GM13977 (cell line): ENCODE measurements at regions not wholly inside any gene's neighbourhood (a gene's known extent, or its start where the extent isn't known, plus 50 kb on each side); places are given as distances from the start of the nearest gene placed in this dataset.

Source experiments
- DNase-seq: peaks from one replicate; pipeline ENCODE4 v3.0.0; 2012; ENCODE audit warnings: low spot score
- in situ Hi-C: fragments of 300-500 bp; cut with MboI; formaldehyde crosslinking; loops from one replicate; pipeline ENCODE4 v1.12.0; 2022; ENCODE audit warnings: low sequenced_read_pairs, low pct_unique_long_range_greater_than_20kb, mixed read lengths, inconsistent platforms; ENCODE audit not compliant: unreplicated experiment
- TF ChIP-seq, protein P1 (sequence below): IDR thresholded peaks from 2 replicates; pipeline ENCODE4 v1.5.1; 2012; ENCODE audit warnings: mild to moderate bottlenecking, control low read depth; ENCODE audit not compliant: insufficient read depth; ENCODE audit errors: extremely low read depth, missing control alignments

DNA sequence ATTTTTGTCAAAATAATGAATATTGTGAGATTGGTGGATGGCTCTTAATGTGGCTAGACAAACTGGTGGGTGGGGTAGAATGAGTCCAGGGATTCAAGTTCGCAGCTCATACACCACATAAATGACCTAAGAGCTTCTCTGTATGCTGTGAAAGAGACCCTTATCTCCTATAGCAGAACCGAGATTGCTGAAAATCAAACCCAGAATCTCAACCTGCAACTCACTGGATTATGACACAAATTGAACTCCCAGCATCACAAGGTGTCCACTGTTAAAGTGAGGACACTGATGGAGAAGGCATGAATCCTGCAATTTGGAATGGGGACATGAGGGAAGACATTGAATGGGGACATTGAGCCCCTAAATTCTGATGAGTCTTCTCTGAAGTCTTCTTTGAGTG is 51.3 kb upstream of the CNKSR3 start:
- in situ Hi-C loops = no loop called here
- DNase-seq = no peak
- TF ChIP-seq, protein P1, sequence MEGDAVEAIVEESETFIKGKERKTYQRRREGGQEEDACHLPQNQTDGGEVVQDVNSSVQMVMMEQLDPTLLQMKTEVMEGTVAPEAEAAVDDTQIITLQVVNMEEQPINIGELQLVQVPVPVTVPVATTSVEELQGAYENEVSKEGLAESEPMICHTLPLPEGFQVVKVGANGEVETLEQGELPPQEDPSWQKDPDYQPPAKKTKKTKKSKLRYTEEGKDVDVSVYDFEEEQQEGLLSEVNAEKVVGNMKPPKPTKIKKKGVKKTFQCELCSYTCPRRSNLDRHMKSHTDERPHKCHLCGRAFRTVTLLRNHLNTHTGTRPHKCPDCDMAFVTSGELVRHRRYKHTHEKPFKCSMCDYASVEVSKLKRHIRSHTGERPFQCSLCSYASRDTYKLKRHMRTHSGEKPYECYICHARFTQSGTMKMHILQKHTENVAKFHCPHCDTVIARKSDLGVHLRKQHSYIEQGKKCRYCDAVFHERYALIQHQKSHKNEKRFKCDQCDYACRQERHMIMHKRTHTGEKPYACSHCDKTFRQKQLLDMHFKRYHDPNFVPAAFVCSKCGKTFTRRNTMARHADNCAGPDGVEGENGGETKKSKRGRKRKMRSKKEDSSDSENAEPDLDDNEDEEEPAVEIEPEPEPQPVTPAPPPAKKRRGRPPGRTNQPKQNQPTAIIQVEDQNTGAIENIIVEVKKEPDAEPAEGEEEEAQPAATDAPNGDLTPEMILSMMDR = no peak

DNA sequence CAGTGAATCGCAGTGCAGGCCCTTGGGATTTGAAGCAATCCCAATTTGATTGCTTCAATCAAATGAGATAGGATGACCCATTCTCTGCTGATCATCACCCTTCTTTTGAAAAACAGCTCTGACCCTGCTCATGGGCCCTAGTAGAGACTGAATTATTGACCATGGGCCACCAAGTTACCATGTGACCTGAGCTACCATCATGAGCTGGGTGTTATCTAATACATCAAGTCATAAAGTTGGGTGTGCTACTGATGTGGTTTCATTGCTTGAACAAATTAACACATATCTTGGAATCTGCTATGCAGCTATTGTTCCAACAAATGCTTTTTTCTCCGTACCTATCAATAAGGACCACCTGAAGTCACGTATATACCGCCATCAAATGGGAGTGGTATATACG is 54.8 kb upstream of the CNKSR3 start:
- TF ChIP-seq, protein P1 = no peak
- in situ Hi-C loops = no loop called here
- no peak for DNase-seq

DNA sequence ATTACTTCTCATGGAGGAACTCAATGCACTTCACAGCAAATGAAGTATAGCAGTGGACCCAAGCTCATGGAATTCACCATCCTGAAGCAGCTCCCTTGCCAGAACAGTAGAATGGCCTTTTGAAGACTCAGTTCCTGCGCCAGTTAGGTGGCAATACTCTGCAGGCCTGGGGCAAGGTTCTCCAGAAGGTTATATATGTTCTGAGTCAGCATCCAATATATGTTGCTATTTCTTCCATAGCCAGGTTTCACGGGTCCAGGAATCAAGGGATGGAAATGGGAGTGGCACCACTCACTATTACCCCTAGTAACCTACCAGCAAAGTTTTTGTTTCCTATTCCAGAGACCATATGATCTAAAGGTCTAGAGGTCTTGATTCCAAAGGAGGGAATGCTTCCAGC is 56.4 kb upstream of the CNKSR3 start:
- in situ Hi-C loops = no loop called here
- no peak for DNase-seq
- TF ChIP-seq, protein P1 = no peak

DNA sequence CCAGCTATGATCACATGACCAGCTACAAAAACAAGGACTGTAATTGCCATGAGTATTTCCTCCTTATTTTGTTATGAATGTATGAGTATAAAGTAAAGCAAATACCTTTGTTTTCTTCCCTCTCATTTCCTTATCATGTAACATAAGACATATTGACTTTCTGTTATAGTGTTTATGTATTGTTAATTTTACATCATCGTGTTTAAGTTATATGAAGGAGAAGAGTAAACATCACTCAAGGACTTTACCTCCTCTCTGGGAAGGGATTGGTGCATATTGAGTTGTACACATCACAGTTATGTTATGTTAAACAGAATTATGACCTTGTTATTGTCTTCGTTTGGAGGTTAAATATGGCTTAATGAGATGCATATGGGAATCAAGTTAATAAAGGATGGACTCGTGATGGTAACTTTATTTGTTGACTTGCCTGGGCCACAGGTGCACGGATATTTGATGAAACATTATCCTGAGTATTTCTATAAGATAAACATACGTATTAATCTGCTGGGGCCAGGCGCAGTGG is 57.3 kb upstream of the CNKSR3 start:
- TF ChIP-seq, protein P1 = no peak
- DNase-seq = no peak
- in situ Hi-C loops = no loop called here

DNA sequence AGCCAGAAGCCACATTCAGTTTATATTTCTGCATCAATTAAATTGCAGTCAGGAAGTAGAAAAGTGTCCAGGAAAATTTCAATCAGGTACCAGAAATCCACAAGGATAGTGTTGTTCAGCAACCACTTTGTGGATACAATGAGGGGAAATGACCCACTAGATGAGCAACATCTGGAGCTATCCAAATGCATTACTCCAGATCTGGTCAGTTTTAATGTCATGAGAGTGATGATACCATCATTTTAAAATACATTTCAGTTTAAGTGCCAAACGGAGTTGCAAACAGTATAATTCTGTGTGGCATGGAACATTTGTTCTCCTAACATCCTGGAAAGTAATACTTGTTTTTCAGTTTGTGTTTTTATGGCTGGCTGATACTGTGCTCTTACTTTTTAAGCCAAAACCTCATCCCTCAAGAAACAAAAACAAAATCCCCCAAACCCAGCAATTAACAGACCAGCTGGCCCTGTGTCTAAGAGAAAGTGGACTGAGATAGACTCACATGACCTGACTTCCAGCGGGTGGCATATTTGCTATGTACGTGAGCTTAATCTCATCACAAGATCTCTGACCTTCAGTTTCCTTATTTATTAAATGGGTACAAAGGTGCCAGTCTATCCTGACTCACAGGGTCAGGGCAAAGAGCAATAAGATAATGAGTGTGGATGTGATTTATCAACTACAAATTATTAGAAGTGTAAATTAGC is 58.8 kb upstream of the CNKSR3 start:
- in situ Hi-C loops = no loop called here
- TF ChIP-seq, protein P1 = no peak
- DNase-seq = no peak

DNA sequence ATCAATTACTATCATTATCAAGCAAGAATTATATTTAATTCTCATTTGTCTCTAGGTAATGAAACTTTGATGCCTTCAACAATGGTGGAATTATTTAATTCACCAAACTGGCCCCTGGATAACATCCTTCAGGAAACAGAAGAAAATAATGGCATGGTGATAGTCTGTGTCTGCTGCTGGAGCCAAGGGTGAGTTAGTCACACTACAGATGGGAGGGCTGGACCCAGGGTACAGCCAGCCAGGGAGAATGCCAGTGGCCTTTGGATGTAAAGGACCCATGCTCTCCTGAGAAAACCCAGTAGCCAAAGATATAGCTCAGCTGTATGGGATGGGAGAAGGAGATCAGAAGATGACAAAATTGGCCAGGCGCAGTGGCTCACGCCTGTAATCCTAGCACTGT is 60.0 kb upstream of the CNKSR3 start:
- in situ Hi-C loops = no loop called here
- DNase-seq = no peak
- TF ChIP-seq, protein P1 = no peak
